ENCODE measurements at regions not wholly inside any gene's neighbourhood (a gene's known extent, or its start where the extent isn't known, plus 50 kb on each side); places are given as distances from the start of the nearest gene placed in this dataset.

DNA sequence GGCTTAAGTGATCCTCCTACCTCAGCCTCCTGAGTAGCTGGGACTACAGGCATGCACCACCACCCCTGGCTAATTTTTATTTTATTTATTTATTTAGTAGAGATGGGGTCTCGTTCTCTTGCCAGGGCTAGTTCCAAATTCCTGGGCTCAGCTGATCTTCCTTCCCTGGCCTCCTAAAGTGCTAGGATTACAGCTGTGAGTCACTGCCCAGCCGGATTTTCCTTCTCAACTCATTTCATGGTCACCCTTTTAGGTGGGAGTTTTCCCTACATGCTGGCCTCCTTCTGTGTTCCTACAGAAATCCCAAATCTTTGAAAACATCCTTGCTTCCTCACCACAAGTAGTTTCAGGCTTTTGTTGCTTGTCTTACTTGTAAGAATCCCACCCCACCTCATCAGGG, 102.1 kb upstream of the SIAH1 start:
- no peak for DNase-seq

DNA sequence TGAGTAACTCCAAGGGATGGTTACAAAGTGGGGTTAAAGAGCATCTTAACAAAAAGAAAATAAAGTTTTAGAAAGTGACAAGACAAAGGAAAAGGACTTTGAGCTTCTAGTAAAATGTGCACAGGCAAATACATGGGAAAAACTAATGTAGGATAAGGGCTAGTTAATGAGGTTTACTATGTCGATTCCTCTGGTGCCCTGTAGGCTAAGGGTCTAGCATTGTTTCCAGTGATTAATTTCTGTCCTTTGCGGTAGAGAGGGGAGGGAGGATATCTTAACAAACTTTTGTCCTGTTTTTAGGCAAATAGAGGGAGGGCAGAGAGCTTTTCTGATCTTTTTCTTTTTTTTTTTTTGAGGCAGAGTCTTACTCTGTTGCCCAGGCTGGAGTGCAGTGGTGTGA, 96.6 kb upstream of the SIAH1 start:
- no peak for DNase-seq

DNA sequence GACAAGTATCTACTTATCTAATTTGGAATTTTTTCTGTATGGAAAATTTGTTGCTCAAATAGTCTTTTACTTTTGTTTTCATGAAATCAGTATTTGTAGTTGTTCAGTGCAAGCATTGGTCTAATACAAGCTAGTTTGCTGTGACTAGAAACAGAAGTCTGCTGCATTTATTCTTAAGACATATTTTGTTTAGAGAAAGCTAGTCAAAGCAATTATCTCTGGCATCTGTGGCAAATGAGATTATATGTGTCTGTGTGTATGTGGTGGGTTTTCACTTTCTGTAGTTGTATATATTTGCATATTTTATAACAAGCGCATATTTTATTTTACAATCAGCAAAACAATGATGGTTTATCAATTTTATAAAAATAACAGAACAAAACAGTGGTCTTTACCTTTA, 96.0 kb upstream of the SIAH1 start:
- DNase-seq = no peak

DNA sequence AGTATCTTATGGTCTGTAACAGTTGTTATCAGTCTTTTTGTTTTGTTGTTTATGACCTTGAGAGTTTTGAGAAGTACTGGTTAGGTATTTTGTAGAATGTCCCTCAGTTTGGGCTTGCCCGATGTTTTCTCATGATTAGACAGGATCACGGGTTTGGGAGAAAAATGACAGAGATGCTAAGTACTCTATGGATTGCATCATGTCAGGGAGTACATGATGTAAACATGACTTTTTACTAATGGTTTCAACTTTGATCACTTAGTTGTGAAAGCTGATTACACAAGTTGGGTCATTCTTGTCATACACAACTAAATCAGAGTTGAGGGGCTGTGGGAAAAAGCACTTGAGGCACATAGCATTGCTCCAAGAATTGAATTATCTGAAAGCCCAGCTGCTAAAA, 94.7 kb upstream of the SIAH1 start:
- DNase-seq = no peak

DNA sequence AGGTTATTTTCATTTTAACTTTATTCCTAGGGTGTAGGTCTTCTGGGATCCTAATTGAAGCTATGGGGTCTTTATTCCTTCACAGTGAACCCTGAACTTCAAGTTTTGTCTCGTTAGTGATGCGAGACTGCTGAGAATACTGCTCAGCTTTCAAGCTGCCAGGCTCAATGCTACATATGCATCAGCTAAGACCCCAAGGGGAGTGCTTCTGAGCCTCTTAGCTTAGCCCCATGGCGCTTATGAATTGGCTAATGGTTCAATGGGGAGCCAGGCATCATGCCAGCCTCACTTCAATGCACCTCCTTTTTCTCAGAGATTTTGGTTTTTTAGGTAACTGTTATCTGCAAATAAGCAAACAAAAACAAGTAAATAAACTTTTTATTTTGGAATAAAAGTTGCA, 94.1 kb upstream of the SIAH1 start:
- DNase-seq = no peak

DNA sequence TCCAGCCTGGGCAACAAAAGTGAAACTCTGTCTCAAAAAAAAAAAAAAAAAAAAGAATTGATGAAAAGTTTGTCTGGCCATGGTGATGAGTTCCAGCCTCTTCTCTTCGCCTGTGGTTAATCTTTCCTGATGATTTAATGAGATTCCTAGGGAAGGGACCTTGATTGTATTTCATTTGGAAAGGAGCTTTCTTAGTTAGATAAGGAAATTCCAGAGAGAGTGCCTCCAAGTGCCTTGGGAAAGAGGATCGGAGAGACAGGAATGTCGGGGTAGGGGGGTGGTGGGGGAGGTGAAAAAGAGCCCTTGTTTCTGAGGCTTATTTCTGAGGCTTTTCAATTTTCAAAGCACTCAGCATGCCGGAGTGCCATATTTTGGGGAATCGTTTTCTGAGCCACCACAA, 93.2 kb upstream of the SIAH1 start:
- no peak for DNase-seq

DNA sequence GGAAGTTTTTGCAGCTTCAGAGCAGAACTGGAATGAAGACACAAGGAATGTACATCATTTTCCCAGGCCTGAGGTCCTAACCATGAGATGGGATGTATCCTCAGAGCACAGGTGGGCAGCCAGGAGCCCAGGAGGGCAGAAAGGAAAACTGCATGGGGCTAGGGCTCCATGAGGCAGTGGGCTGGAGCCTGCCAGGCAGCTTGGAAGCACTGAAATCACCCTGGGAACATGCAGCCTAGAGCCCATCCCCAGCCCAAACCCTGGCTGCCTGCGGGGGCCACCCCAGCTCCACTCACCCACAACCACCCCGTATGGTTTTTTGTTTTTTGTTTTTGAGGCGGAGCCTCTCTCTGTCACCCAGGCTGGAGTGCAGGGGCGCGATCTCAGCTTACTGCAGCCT, 86.2 kb upstream of the SIAH1 start:
- DNase-seq = no peak

DNA sequence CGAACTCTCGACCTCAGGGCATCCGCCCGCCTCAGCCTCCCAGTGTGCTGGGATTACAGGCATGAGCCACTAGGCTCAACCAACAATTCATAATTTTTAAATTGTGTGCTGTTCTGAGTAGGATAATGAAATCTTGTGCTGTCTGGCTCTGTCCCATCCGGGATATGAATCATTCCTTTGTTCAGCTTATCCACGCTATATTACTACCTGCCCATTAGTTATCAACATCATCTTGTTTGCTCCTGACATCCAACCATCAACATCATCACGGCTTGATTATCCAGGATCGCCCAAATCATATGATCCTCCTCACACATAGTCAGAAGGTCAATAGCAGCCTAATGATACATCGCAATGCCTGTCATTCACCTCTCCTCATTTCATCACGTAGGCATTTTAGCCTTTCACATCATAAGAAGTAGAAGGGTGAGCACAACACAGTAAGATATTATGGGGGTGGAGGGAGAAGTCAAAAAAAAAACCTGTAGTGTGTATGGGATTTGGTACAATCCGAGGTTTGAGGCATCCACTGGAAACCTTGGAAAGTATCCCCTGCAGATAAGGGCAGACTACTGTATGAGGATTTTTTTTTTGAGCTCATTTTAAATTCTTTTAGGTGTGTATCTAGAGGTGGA, 77.0 kb upstream of the SIAH1 start:
- DNase-seq = no peak

DNA sequence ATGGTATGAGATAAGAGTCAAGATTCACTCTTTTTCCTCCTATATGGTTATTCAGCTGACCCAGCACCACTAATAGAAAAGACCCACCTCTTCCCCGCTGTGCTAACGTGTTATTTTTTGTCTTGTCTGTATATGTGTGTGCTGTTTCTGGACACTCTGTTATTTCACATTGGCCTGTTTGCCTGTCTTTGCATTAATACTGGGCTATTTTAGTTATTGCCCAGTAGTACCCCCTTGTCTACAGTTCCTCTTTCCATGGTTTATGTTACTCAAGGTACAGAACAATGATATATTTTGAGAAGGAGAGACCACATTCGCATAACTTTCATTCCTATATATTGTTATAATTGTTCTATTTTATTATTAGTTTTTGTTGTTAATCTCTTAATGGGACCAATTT, 74.0 kb upstream of the SIAH1 start:
- DNase-seq = no peak

DNA sequence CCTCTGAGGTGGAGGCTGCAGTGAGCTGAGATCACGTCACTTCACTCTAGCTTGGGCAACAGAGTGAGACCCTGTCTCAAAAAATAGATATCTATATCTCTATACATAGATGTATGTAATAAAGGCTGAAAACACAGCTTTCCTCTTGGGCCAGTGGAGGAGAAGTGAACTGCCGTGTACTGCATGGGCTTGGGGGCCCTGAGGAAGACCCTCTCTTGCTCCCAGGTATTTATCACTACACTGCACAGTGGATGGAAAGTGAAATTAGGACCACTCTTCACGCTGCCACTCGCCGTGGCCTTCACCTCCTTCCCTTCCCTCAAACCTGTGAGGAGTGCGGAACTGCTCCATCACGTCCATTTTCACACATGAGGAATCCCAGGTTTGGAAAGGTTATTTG, 68.8 kb upstream of the SIAH1 start:
- no peak for DNase-seq

DNA sequence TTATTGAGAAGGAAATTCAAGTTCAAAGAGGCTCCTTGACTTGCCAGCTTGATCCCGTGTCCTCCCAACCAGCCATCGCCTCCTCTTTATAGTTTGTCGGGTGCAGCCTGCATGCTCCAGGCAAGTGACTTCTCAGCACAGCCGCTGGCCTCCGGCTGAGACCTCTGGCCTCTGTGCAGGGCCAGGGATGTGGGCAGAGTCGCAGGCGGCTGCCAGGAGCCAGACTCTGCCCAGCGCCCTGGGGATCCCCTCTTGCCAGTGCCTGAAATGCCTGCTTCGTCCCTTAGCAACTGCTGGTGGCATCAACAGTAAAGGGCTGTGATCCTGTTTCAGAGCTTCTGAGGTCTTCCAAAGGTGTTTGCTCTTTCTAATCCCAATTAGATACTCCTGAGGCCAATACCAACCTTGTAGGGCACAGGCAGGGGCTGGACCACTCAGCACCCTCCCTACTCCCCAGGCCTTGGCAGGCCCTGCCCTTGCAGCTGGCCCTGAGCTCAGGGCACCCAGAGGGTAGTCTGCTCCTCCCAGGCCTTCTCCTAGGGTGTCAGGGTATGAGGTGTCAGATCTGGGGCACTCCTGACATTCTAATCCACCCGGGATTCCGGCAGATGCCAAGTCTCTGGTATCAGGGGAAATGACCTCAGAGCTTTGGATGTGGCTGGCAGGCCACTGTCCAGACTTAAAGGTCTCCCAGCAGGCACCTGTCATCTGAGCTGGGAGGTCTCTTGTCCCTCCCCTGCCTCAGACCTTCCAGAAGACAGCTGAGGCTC, 68.0 kb upstream of the SIAH1 start:
- DNase-seq = no peak

DNA sequence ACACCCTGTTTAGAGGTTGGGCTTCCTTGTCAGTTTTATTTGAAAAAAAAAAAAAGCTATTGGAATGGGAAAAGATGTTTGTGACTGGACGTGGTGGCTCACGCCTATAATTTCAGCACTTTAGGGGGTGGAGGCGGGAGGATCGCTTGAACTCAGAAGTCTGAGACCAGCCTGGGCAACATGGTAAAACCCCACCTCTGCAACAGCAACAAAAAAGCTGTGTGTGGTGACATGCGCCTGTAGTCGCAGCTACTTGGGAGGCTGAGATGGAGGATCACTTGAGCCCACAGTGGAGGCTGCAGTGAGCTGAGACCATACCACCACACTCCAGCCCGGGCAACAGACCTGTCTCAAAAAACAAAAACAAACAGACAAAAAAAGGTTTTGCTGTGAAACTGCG, 66.1 kb upstream of the SIAH1 start:
- DNase-seq = no peak

DNA sequence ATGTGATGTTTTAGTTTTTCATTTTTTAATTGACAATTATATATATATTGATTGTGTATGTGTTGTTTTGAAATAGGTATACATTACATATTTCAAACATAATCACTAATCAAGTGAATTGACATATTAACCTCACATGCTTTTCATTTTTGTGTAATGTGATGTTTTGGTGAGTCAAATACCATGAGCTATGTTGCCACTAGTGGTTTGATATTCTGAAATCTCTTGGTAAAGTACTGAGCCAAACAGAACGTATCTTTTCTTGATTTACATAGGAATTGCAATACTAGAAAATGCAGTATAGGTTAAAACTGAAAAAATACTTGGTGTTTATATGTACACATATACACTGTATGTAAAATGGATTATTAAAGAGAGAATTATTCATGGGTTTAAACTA, 65.2 kb upstream of the SIAH1 start:
- no peak for DNase-seq

DNA sequence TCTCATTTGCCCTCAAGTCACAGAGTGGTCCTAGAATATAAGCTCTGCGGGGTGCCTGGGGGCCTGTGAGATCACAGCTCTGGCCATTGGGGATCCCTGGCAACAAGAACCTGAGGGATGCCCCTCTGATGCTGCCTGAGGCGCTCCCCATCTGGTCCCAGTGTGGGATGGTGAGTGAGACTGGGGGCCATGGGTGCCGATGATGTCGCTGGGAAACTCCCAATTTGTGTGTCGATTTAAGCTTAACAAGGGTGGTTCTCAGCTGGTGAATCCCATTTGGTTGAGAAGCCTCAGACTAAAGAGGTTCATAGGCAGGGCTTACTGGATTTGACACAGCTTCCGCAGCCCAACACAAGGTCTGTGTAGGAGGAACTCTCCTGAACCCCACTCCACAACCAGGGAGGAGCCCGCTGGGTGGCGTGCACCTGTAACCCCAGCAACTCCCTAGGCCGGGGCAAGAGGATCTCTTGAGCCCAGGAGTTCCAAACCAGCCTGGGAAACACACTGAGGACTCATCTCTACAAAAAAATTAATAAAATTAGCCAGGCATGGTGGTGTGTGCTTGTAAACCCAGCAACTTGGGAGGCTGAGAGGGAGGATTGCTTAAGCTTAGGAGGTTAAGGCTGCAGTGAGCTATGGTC, 63.7 kb upstream of the SIAH1 start:
- no peak for DNase-seq

DNA sequence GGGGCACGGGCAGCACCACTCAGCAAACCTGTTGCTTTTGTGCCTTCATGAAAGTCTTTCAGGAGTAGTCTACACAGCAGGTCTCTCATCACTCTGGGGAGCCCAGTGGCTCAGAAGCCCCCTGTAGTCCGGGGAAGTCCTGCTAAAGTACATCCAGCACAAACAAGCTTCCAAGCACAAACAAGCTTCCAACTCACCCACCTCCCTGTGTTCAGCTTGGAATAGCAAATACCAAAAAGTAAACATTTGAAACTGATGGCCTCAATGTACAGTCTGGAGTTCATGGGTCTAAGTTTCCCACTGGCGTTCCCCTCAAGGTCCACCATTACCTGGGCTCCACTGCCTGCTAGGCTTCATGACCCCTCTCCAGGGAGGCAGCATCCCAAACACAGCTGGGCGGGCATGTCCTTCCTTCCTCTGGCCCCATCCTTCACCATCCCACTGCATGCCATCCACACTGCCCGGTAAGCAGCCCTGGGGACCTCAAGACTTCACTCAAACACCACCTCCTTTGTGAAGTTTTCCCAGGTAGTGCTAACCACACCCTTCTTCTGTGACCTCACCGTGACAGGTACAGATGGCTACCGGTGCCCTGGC, 62.8 kb upstream of the SIAH1 start:
- no peak for DNase-seq

DNA sequence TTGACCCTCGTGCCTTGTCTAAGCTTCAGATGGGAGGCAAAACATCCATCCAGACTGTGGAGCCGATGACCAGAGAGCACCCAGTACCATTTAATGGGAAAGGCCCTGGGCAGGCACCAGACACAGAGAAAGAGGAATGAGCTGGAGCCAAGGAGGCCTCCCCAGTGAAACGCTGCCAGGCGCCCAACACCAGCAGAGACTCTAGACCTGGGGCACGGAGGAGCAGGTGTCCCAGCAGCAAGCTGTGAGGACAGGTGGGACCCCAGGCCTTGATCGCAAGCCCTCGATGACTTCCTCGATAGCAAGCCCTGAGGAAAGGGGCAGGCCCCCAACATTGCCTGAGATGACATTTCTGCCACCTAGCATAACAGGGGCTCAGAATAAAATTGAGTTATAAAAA, 62.2 kb upstream of the SIAH1 start:
- no peak for DNase-seq

DNA sequence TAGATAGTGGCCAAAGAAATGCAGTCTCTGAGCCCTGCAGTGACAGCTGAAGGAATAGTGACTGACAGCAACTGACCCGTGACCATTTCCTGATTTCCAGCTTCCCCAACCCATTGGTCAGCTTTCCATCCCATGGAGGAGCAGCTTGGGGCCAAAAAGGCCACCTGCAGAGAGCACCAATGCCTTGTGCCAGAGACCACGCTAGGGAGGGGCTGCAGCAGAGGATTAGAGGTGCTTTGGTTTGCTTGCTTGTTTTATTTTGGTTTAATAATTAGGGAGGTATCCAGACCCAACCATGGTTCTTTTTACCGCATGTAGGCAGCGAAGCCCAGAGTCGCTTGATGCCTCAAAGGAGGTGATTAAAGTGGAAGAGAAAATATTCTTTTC, 61.3 kb upstream of the SIAH1 start:
- DNase-seq = no peak

DNA sequence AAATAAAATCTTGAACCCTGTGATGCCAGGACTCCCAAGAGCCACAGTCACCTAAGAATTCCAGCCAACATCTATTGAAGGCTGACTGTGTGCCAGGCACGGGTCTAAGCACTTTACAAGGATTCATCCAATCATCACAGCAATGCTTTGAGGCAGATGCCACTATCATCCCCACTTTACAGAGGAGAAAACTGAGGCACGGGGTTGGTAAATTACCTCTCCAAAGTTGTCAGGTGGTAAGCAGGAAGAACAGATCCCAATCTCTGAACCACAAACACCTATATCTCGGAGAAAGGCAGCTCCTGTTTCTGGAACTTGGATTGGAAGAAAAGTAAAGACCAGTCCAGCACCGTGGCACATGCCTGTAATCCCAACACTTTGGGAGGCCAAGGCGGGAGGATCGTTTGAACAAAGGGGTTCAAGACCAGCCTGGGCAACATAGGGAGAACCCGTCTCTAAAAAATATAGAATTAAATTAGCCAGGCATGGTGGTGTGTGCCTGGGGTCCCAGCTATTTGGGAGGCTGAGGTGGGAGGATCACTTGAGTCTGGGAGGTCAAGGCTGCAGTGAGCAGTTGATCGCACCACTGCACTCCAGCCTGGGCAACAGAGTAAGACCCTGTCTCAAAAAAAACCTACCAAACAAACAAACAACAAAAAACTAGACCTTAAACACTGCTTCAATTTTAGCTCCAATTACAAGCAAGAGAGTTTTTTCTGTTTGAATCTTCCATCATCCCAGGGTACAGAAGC, 60.7 kb upstream of the SIAH1 start:
- no peak for DNase-seq

DNA sequence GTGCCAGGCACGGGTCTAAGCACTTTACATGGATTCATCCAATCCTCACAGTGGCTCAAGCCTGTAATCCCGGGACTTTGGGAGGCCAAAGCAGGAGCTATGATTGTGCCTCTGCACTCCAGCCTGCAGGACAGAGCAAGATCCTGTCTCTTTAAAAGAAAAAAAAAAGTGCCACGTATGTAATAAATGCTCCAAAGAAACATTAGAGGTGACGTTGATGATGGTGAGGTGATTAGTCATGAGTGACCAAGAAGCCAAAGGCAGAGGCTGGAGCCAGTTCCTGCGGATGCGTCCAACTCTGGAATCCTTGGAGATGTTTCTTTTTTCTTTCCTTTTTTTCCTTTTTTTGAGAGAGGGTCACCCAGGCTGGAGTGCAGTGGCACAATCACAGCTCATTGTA, 59.4 kb upstream of the SIAH1 start:
- DNase-seq = no peak

DNA sequence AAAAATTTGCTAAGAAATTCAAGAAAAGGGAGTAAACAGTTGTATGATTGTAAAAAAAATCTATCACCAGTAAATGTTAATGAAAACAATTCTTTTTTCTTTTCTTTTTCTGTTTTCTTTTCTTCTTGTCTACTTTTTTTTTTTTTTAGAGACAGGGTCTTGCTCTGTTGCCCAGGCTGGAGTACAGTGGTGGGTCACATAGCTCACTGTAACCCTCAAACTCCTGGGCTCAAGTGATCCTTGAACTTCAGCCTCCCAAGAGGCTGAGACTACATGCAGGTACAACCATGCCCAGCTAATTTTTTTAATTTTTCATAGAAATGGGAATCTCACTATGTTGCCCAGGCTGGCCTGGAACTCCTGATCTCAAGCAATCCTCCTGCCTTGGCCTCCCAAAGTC, 57.2 kb upstream of the SIAH1 start:
- DNase-seq = no peak

DNA sequence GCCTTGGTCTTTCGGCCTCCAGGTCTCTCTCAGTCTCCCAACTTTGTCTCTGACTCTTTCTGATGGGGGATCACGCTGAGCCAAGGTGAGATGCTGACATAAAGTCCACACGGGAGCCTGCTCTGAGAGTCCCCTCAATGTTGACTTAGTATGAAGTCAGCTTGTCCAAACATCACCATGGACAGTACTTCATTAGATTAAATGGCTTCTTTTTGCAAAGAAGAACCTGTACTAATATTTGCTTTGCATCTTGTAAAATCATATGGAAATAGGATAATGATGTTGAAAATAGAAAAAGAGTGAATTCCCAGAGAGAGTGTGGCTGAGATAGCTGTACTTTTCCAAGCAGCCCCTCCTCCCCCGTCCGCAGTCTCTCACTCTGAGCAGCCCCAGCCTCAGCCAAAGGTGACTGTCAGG, 56.7 kb upstream of the SIAH1 start:
- DNase-seq = no peak

DNA sequence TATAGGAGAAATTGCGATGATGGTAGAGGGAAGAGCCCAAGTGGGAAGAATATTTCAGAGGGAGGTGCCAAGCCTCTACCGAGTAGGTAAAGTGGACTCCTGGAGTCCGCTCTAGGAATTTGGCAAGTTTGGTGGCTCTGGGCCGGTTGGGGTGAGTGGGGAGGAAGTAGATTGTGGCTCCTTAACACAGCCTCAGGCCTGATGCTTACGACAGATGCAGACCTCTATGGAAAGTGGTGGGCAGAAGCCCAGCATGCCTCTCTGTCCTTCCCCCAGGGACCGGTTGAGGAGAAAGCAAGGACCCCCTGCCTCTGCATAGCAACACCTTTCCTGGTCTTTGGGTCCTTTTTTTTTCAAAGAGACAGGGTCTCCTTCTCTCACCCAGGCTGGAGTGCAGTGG, 55.9 kb upstream of the SIAH1 start:
- no peak for DNase-seq

All from amygdala (tissue), 56 donors.